Astrocyte (in vitro differentiated cells and primary cell): ENCODE measurements at regions not wholly inside any gene's neighbourhood (a gene's known extent, or its start where the extent isn't known, plus 50 kb on each side); places are given as distances from the start of the nearest gene placed in this dataset.

Experiments
- DNase-seq: peaks from one replicate; pipeline ENCODE4 v3.0.0-alpha.2; 2010; ENCODE audit warnings: low read depth
- FAIRE-seq: peaks from 2 replicates; lab custom pipeline; 2011; peaks lifted over from hg19 to GRCh38; lab: Jason Lieb, UNC
- H2AFZ ChIP-seq: 2 replicates; pipeline ENCODE4 v1.6.0; 2012; ENCODE audit warnings: low read depth, low read length, inconsistent platforms
- H3K27ac ChIP-seq: 2 replicates; pipeline ENCODE4 v1.5.1; 2011; ENCODE audit warnings: low read depth, low read length, inconsistent platforms
- H3K27me3 ChIP-seq: 2 replicates; pipeline ENCODE4 v1.6.0; 2011; ENCODE audit warnings: low read length, inconsistent platforms; ENCODE audit not compliant: insufficient read depth
- H3K36me3 ChIP-seq: 2 replicates; pipeline ENCODE4 v1.5.1; 2011; ENCODE audit warnings: low read length, inconsistent platforms; ENCODE audit not compliant: insufficient read depth
- H3K4me1 ChIP-seq: 2 replicates; pipeline ENCODE4 v1.5.1; 2011; ENCODE audit warnings: low read length, inconsistent platforms; ENCODE audit not compliant: insufficient read depth
- H3K4me2 ChIP-seq: 2 replicates; pipeline ENCODE4 v1.6.0; 2012; ENCODE audit warnings: low read length, inconsistent platforms
- H3K4me3 ChIP-seq: 2 replicates; pipeline ENCODE4 v1.5.1; 2011; ENCODE audit warnings: low read depth, mild to moderate bottlenecking, low read length, inconsistent platforms; ENCODE audit not compliant: insufficient read depth
- H3K79me2 ChIP-seq: 2 replicates; pipeline ENCODE4 v1.6.0; 2012; ENCODE audit warnings: mild to moderate bottlenecking, low read length, inconsistent platforms; ENCODE audit not compliant: insufficient read depth
- H3K9ac ChIP-seq: 2 replicates; pipeline ENCODE4 v1.6.0; 2012; ENCODE audit warnings: mild to moderate bottlenecking, low read length, inconsistent platforms
- H3K9me3 ChIP-seq: 2 replicates; pipeline ENCODE4 v1.5.1; 2012; ENCODE audit warnings: low read depth, mild to moderate bottlenecking, low read length, inconsistent platforms; ENCODE audit not compliant: insufficient read depth
- H4K20me1 ChIP-seq: 2 replicates; pipeline ENCODE4 v1.6.0; 2012; ENCODE audit warnings: low read length, inconsistent platforms; ENCODE audit not compliant: insufficient read depth
- H3K27ac Mint-ChIP-seq: one replicate; pipeline ENCODE4 v1.8.0; 2021; ENCODE audit warnings: mild to moderate bottlenecking, mixed read lengths; ENCODE audit not compliant: unreplicated experiment
- H3K27me3 Mint-ChIP-seq: one replicate; pipeline ENCODE4 v1.8.0; 2021; ENCODE audit warnings: low read depth, mixed read lengths; ENCODE audit not compliant: unreplicated experiment
- H3K36me3 Mint-ChIP-seq: one replicate; pipeline ENCODE4 v1.8.0; 2021; ENCODE audit warnings: low read depth, mixed read lengths; ENCODE audit not compliant: unreplicated experiment
- H3K4me1 Mint-ChIP-seq: one replicate; pipeline ENCODE4 v1.8.0; 2021; ENCODE audit warnings: low read depth, mixed read lengths; ENCODE audit not compliant: unreplicated experiment
- H3K4me3 Mint-ChIP-seq: one replicate; pipeline ENCODE4 v1.8.0; 2021; ENCODE audit warnings: mild to moderate bottlenecking, moderate library complexity, mixed read lengths; ENCODE audit not compliant: unreplicated experiment
- H3K9me3 Mint-ChIP-seq: one replicate; pipeline ENCODE4 v1.8.0; 2021; ENCODE audit warnings: mild to moderate bottlenecking, mixed read lengths; ENCODE audit not compliant: unreplicated experiment
- CTCF ChIP-seq: IDR thresholded peaks from 2 replicates; pipeline ENCODE4 v1.5.1; 2011; ENCODE audit warnings: low read depth, mild to moderate bottlenecking, inconsistent platforms, low read length, moderate library complexity; ENCODE audit not compliant: insufficient read depth
- EZH2 ChIP-seq: IDR thresholded peaks from 2 replicates; pipeline ENCODE4 v1.6.1; 2012; ENCODE audit warnings: mild to moderate bottlenecking, low read length, inconsistent platforms; ENCODE audit not compliant: insufficient read depth

DNA sequence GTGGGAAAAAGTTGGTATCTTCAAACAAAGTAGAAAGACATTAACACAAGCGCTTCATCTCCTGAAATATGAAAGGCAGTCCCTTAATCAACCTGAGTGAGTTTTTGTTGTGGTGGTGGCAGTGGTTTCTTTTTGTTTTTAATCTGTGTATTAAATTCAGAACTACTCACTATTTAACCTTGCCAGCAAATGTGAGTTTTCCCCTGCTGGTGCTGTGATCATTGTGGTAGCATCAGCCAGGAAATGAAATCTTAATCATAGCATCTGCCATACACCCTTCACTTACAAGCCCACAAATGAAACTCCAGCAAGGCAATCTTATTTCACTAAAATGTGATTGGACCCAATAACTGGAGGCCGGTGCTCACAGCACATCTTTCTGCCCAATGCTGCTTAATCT lies 229.7 kb downstream of the SHOX2 start:
- Histone ChIP-seq H3K9me3 (no peaks in the 10 kb centered on the region), H4K20me1 (no peaks in the 10 kb centered on the region), H3K4me3 (no peak overlapping the region), H3K27me3 (no peaks in the 10 kb centered on the region), H3K27ac (no peak overlapping the region), H3K4me1 (no peaks in the 10 kb centered on the region), H3K4me2 (no peak overlapping the region), H3K9ac (no peak overlapping the region), H3K79me2 (no peaks in the 10 kb centered on the region), H3K36me3 (no peaks in the 10 kb centered on the region), H2AFZ (no peak overlapping the region)
- H3K27me3 Mint-ChIP-seq: peaks cover 2% of the 10 kb centered on the region
- H3K27ac Mint-ChIP-seq: no peak overlapping the region
- no peaks in the 10 kb centered on the region for H3K36me3 Mint-ChIP-seq
- peaks cover 14% of the 10 kb centered on the region for H3K9me3 Mint-ChIP-seq
- FAIRE-seq (no peak), DNase-seq (no peak)
- no peak for TF ChIP-seq CTCF
- TF ChIP-seq EZH2: no peak
- H3K4me3 Mint-ChIP-seq: no peak overlapping the region
- H3K4me1 Mint-ChIP-seq: no peaks in the 10 kb centered on the region

- Histone ChIP-seq H3K4me1 (no peaks in the 10 kb centered on the region), H3K27ac (no peak overlapping the region), H3K27me3 (no peaks in the 10 kb centered on the region), H3K79me2 (no peaks in the 10 kb centered on the region), H3K4me2 (no peak overlapping the region), H3K36me3 (no peaks in the 10 kb centered on the region), H3K9me3 (no peaks in the 10 kb centered on the region), H3K9ac (no peak overlapping the region), H4K20me1 (no peaks in the 10 kb centered on the region), H3K4me3 (no peak overlapping the region), H2AFZ (no peak overlapping the region)
- Mint-ChIP-seq H3K27me3 (peaks cover 2% of the 10 kb centered on the region), H3K4me1 (no peaks in the 10 kb centered on the region), H3K36me3 (no peaks in the 10 kb centered on the region), H3K9me3 (peaks cover 3% of the 10 kb centered on the region), H3K4me3 (no peak overlapping the region), H3K27ac (no peak overlapping the region)
- no peak for DNase-seq
- no peak for FAIRE-seq
- TF ChIP-seq CTCF (no peak), EZH2 (no peak)
These were observed 233.3 kb downstream of the SHOX2 start for GRCh38 chr3:157872902-157873301.

DNA sequence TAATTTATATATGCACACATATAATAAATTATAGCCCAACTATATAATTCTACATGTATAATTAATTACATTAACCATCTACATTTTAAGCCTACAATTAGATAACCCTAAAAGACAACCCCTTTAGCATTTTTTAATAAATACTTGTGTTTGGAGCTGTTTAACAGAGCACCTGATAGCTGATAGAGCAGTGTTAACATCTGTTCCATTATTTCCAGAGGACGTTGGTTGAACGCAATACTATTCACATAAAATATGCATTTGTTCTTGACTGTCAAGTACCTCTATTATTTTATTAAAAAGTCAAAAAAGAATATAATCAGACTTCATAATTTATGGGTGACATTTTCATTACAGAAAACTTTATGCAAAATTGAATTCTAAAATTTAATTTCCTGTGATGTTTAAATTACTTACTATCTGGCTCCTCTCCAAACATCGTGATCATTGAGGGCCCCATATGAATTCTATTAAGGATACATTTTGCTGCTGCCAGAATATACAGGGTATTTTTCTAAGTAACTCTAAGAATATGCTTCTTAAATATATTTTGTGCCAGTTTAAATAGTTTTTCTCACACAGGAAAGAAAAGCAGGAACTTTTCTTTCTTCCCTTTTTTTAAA lies 234.3 kb downstream of the SHOX2 start:
- H3K27me3 ChIP-seq: no peaks in the 10 kb centered on the region
- FAIRE-seq (no peak), DNase-seq (no peak)
- H3K4me3 ChIP-seq: no peak overlapping the region
- no peak overlapping the region for H3K4me2 ChIP-seq
- Mint-ChIP-seq H3K27me3 (peaks cover 2% of the 10 kb centered on the region), H3K9me3 (peaks cover 3% of the 10 kb centered on the region), H3K4me3 (no peak overlapping the region), H3K36me3 (no peaks in the 10 kb centered on the region), H3K4me1 (no peaks in the 10 kb centered on the region), H3K27ac (no peak overlapping the region)
- H3K9me3 ChIP-seq: no peaks in the 10 kb centered on the region
- H4K20me1 ChIP-seq: no peaks in the 10 kb centered on the region
- H3K4me1 ChIP-seq: no peaks in the 10 kb centered on the region
- H2AFZ ChIP-seq: no peak overlapping the region
- no peak overlapping the region for H3K9ac ChIP-seq
- no peaks in the 10 kb centered on the region for H3K79me2 ChIP-seq
- TF ChIP-seq CTCF (no peak), EZH2 (no peak)
- no peak overlapping the region for H3K27ac ChIP-seq
- H3K36me3 ChIP-seq: no peaks in the 10 kb centered on the region
